Heart left ventricle (tissue), 16 donors: ENCODE measurements at regions not wholly inside any gene's neighbourhood (a gene's known extent, or its start where the extent isn't known, plus 50 kb on each side); places are given as distances from the start of the nearest gene placed in this dataset.

Source experiments
- ATAC-seq, 4 donors: fragments of 200-7000 bp; cut with Tn5 transposase; one replicate each; pipeline ENCODE4 v1.9.1; 2020 to 2022; ENCODE audit warnings: moderate library complexity in 4 of 4, mild to moderate bottlenecking in 3 of 4, moderate number of reproducible peaks in 1 of 4
- DNase-seq, 5 donors: peaks; one replicate each; pipeline ENCODE4 v3.0.0-alpha.2; 2020
- H3K27ac ChIP-seq, 12 donors: fragments of 200-600 bp; sonication (generic) in 4 of 12; one replicate each; pipeline versions ENCODE4 v1.5.0 to v1.8.0; 2016 to 2022; ENCODE audit warnings: mild to moderate bottlenecking in 2 of 12
- H3K27me3 ChIP-seq, 9 donors: fragments of 200-600 bp; sonication (generic) in 2 of 9; one replicate each; pipeline versions ENCODE4 v1.5.1 to v1.8.0; 2016 to 2022; ENCODE audit warnings: mild to moderate bottlenecking in 3 of 9
- H3K36me3 ChIP-seq, 9 donors: fragments of 200-600 bp; sonication (generic) in 2 of 9; one replicate each; pipeline versions ENCODE4 v1.5.0 to v1.8.0; 2018 to 2022; ENCODE audit warnings: mild to moderate bottlenecking in 2 of 9
- H3K4me1 ChIP-seq, 12 donors: fragments of 200-600 bp; sonication (generic) in 4 of 12; one replicate each; pipeline versions ENCODE4 v1.5.0 to v1.8.0; 2016 to 2022; ENCODE audit warnings: mild to moderate bottlenecking in 3 of 12
- H3K4me3 ChIP-seq, 12 donors: fragments of 200-600 bp; sonication (generic) in 4 of 12; one replicate each; pipeline versions ENCODE4 v1.5.0 to v1.8.0; 2017 to 2022; ENCODE audit warnings: mild to moderate bottlenecking in 9 of 12, moderate library complexity in 4 of 12
- H3K9me3 ChIP-seq, 12 donors: fragments of 200-600 bp; sonication (generic) in 4 of 12; one replicate each; pipeline versions ENCODE4 v1.5.0 to v1.8.0; 2016 to 2022; ENCODE audit warnings: mild to moderate bottlenecking in 1 of 12
- CTCF ChIP-seq, 12 donors: fragments of 200-600 bp; sonication (generic) in 4 of 12; IDR thresholded peaks; one replicate each; pipeline versions ENCODE4 v1.5.0 to v1.8.0; 2018 to 2022; ENCODE audit warnings: antibody characterized with exemption in 12 of 12, mild to moderate bottlenecking in 5 of 12
- POLR2A ChIP-seq, 2 donors: fragments of 450-650 bp; IDR thresholded peaks; one replicate each; pipeline ENCODE4 v1.6.1; 2017; ENCODE audit warnings: antibody characterized with exemption in 2 of 2, mild to moderate bottlenecking in 2 of 2, moderate library complexity in 2 of 2
- WGBS, 4 donors: extraction: QIAGEN DNeasy Blood & Tissue Kit in 2 of 4; methylation state at CpG; one replicate each; pipeline versions ENCODE4 v1.1.5 to v1.1.7; 2013 to 2018; 5-methylcytosine and 5-hydroxymethylcytosine counted together
- intact Hi-C, 10 donors: fragments of 100-400 bp; cut with DNase I; formaldehyde crosslinking; loops; one replicate each; pipeline versions ENCODE4 v1.11.1 to v1.14.2; 2022
- donor health status: ischemic (EF 13 %, LVEDD 7.1; RV severe dilation, severe dysfunction).
- donor health status: healthy with polysubstance abuse.
- donor health status: DM: no; HTN: yes; CAD: no.
- donor health status: DM: no; HTN: no; CAD: no.
- donor health status: ischemic (EF 25% LVEDD 6.9; RV normal size, moderate dysfunction).
- donor health status: ischemic (EF 25% LVEDD 5.7; RV mildly dilated, moderate dysfunction).
- donor health status: healthy.
- donor health status: DM: yes; HTN: yes; CAD: no.
- donor health status: ischemic (EF 35%, LVEDD 5.7; RV mildly dilated, moderate dysfunction).
- donor health status: nonischemic (EF 11% LVEDD 7.7; RV severe dilation, severe dysfunction).
- donor health status: DM: yes; HTN: yes; CAD: no.
- donor health status: PGD.
- donor health status: ischemic (EF 29% LVEDD 5.4; RV normal size, mild dysfunction).
- donor health status: nonischemic (EF 23%, LVEDD 6.1; RV moderate dilation, normal function).

GRCh38 chr3:64360280-64360679, 135.0 kb upstream of the PRICKLE2 start:
- Histone ChIP-seq H3K9me3 (no peaks in the 10 kb centered on the region), H3K4me1 (peaks cover 0 to 12% (median 6%) of the 10 kb centered on the region in 12 donors), H3K4me3 (no peak overlapping the region), H3K27ac (no peak overlapping the region), H3K36me3 (no peaks in the 10 kb centered on the region), H3K27me3 (no peaks in the 10 kb centered on the region)
- intact Hi-C loops: no loop called here
- WGBS, 4 donors: 83 to 89% (median 86%) methylated on average over 6 of the region's 6 CpGs
- no peak for TF ChIP-seq POLR2A (IDR thresholded peaks at IDR 0.05)
- TF ChIP-seq CTCF (IDR thresholded peaks at IDR 0.05): no peak
- DNase-seq: no peak
- ATAC-seq: no peak

GRCh38 chr3:64359735-64360134, 134.5 kb upstream of the PRICKLE2 start:
- intact Hi-C loops: loop anchor here in 1 of 10 donors (5.0 kb wide), 1 partner anchor 92 kb away; no protein-coding TSS in a partner anchor
- H3K4me1 ChIP-seq: peaks cover 0 to 14% (median 8%) of the 10 kb centered on the region in 12 donors
- no peak overlapping the region for H3K4me3 ChIP-seq
- H3K36me3 ChIP-seq: no peaks in the 10 kb centered on the region
- H3K27me3 ChIP-seq: no peaks in the 10 kb centered on the region
- whole genome bisulfite sequencing, 4 donors: 74 to 83% (median 82%) methylated on average over 4 of the region's 4 CpGs
- TF ChIP-seq POLR2A (IDR thresholded peaks at IDR 0.05) (no peak), CTCF (IDR thresholded peaks at IDR 0.05) (no peak)
- no peak overlapping the region for H3K27ac ChIP-seq
- DNase-seq (no peak), ATAC-seq (no peak)
- no peaks in the 10 kb centered on the region for H3K9me3 ChIP-seq

GRCh38 chr3:64358853-64359252, 133.6 kb upstream of the PRICKLE2 start:
- Histone ChIP-seq H3K4me3 (no peak overlapping the region), H3K4me1 (peaks cover 0 to 14% (median 8%) of the 10 kb centered on the region in 12 donors), H3K27me3 (no peaks in the 10 kb centered on the region), H3K9me3 (no peaks in the 10 kb centered on the region), H3K36me3 (no peaks in the 10 kb centered on the region), H3K27ac (no peak overlapping the region)
- intact Hi-C loops: loop anchor here in 1 of 10 donors (5.0 kb wide), 1 partner anchor 92 kb away; no protein-coding TSS in a partner anchor
- no peak for TF ChIP-seq POLR2A (IDR thresholded peaks at IDR 0.05)
- TF ChIP-seq CTCF (IDR thresholded peaks at IDR 0.05): no peak
- DNase-seq: no peak
- no peak for ATAC-seq
- 78 to 81% (median 79%) methylated on average over 4 of the region's 4 CpGs for WGBS, 4 donors

GRCh38 chr3:64358176-64358575, 132.9 kb upstream of the PRICKLE2 start:
- no peaks in the 10 kb centered on the region for H3K9me3 ChIP-seq
- 45 to 56% (median 50%) methylated on average over 4 of the region's 4 CpGs for WGBS, 4 donors
- ATAC-seq (no peak), DNase-seq (no peak)
- TF ChIP-seq CTCF (IDR thresholded peaks at IDR 0.05): no peak
- intact Hi-C loops: loop anchor here in 1 of 10 donors (5.0 kb wide), 1 partner anchor 91 kb away; no protein-coding TSS in a partner anchor
- H3K4me1 ChIP-seq: peaks cover 0 to 17% (median 8%) of the 10 kb centered on the region in 12 donors
- no peaks in the 10 kb centered on the region for H3K36me3 ChIP-seq
- H3K4me3 ChIP-seq: no peak overlapping the region
- no peak overlapping the region for H3K27ac ChIP-seq
- no peaks in the 10 kb centered on the region for H3K27me3 ChIP-seq
